Uterus (tissue), 2 donors: ENCODE measurements at regions not wholly inside any gene's neighbourhood (a gene's known extent, or its start where the extent isn't known, plus 50 kb on each side); places are given as distances from the start of the nearest gene placed in this dataset.

ENCODE experiments used
- POLR2A ChIP-seq, 2 donors: fragments of 450-650 bp; IDR thresholded peaks; one replicate each; pipeline ENCODE4 v1.6.1; 2016; ENCODE audit warnings: antibody characterized with exemption in 2 of 2, mild to moderate bottlenecking in 1 of 2, moderate library complexity in 1 of 2
- TF ChIP-seq, protein P1 (sequence below), 4 experiments: fragments of 200-600 bp in 2 of 4; fragments of 450-650 bp in 2 of 4; sonication (generic) in 2 of 4; IDR thresholded peaks; one replicate each; pipeline ENCODE4 v1.5.1; 2016 to 2019; ENCODE audit warnings: antibody characterized with exemption in 4 of 4, mild to moderate bottlenecking in 2 of 4, moderate library complexity in 1 of 4

DNA sequence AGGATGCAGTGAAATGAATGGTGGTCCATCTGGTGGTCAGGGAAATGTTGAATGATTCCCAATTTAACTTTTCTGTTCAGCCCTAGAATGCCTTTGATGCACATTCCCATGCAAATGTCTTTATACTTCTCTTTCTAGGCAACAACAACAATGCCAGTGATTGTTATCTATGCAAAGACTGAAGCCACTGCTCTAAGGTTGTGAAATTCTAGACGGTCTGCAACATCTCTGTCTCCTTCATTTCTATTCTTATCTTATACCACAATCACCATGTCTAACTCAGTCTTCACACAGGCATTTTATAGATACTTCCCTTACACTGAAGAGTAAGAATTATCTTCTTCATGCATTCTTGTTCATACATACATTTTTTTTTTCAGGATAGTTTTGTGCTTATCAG lies 84.5 kb downstream of the HPGD start:
- TF ChIP-seq, protein P1, sequence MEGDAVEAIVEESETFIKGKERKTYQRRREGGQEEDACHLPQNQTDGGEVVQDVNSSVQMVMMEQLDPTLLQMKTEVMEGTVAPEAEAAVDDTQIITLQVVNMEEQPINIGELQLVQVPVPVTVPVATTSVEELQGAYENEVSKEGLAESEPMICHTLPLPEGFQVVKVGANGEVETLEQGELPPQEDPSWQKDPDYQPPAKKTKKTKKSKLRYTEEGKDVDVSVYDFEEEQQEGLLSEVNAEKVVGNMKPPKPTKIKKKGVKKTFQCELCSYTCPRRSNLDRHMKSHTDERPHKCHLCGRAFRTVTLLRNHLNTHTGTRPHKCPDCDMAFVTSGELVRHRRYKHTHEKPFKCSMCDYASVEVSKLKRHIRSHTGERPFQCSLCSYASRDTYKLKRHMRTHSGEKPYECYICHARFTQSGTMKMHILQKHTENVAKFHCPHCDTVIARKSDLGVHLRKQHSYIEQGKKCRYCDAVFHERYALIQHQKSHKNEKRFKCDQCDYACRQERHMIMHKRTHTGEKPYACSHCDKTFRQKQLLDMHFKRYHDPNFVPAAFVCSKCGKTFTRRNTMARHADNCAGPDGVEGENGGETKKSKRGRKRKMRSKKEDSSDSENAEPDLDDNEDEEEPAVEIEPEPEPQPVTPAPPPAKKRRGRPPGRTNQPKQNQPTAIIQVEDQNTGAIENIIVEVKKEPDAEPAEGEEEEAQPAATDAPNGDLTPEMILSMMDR (IDR thresholded peaks at IDR 0.05): no peak
- no peak for TF ChIP-seq POLR2A (IDR thresholded peaks at IDR 0.05)
